NCI-H187 treated with DMSO at 0.1 percent for 48 hours (cell line): ENCODE measurements at regions not wholly inside any gene's neighbourhood (a gene's known extent, or its start where the extent isn't known, plus 50 kb on each side); places are given as distances from the start of the nearest gene placed in this dataset.
"Not testable (repeated sequence)": the region's sequence is repeated elsewhere in the genome, so short reads cannot be mapped to it uniquely, and the experiment has no call there.

ENCODE experiments used
- DNase-seq: peaks from one replicate; lab custom pipeline; 2025; lab: John Stamatoyannopoulos, UW

DNA sequence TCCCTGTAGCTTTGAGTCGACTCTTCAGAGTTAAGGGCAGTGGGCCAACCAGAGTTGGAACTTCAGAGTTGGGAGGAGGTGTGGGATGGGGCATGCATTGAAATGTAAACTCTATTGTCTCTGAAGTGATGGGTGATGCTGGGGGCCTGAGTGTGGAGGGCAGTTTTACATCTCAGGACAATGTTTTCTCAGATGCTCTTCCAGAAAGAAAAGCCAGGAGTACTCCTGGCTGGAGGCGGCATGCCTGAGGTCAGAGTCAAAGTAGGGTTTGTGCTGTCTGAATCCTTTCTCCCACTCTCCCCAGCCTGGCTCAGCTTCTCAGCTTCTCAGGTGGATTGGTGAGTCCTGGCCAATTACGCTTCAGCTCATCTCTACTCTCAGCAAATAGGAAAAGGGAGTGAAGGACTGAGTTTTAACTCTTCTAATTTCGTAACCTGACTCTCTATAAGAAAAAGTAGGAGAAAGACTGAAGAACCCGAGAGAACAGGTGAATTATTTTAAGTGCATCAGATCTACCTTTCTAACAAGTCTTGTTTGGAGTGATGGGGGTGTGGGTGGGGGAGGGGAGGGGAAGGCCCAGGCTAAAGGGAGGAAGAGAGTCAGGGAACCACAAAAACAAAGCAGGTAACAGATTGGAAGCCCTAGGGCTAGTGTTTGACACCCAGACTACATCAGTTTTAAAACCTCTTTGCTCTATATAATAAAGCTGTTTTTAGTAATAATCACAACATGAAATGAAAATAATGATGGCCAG, 107.5 kb upstream of the PELI1 start:
- no peak for DNase-seq

DNA sequence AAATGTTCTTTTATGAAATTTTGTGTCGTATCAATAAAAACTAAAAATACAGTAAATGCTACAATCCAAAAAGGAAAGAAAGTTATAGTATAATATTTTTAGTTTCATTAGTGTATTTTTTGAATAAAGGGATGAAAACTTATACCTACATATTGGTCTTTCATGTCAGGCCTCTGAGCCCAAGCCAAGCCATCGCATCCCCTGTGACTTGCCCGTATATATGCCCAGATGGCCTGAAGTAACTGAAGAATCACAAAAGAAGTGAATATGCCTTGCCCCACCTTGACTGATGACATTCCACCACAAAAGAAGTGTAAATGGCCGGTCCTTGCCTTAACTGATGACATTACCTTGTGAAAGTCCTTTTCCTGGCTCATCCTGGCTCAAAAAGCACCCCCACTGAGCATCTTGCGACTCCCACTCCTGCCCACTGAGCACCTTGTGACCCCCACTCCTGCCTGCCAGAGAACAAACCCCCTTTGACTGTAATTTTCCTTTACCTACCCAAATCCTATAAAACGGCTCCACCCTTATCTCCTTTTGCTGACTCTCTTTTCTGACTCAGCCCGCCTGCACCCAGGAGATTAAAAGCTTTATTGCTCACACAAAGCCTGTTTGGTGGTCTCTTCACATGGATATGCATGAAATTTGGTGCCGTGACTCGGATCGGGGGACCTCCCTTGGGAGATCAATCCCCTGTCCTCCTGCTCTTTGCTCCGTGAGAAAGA, 108.2 kb upstream of the PELI1 start:
- DNase-seq: not testable (repeated sequence)

DNA sequence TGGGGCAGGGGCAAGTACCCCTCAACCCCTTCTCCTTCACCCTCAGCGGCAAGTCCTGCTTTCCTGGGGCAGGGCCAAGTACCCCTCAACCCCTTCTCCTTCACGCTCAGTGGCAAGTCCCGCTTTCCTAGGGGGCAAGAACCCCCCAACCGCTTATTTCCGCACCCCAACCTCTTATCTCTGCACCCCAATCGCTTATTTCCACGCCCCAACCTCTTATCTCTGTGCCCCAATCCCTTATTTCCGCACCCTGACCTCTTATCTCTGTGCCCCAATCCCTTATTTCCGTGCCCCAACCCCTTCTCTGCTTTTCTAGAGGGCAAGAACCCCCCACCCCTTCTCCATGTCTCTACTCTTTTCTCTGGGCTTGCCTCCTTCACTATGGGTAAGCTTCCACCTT, 109.2 kb upstream of the PELI1 start:
- DNase-seq: not testable (repeated sequence)

DNA sequence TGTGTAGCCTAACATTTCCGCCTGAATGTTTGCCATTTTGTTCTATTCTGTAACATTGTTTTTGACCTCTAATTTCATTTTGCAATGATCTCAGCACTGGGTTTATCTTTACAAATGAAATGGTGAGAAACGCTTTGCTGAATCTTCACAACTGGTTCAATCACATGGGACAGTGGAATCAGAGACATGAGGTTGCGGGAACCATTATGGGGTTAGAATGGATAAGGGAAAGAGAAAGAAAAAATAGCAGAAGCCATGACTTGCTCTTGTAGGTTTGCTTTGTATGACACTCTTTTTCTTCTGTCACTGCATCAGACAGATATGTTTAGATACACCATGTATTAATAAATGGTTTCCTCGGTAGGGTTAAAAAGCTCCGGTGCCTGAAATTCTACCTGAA, 114.3 kb upstream of the PELI1 start:
- no peak for DNase-seq

DNA sequence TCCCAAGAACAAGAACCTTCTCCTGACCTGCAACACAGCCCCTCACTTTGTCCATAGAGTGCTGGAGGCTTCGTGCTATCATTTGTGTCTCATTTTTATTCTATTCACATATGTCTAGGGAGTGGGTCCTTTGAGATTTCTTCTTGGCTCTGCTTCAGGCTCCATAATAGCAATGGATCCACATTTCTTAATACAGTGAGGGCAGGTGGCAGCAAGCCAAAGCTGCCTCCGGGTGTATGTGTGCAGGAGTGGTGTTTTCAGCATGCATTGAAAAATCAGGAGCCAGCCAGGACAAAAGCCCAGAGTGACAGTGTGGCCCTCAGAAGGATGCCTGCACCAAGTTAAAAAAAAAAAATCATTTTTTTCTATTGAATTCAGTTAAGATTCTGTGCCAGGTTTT, 115.1 kb upstream of the PELI1 start:
- no peak for DNase-seq

DNA sequence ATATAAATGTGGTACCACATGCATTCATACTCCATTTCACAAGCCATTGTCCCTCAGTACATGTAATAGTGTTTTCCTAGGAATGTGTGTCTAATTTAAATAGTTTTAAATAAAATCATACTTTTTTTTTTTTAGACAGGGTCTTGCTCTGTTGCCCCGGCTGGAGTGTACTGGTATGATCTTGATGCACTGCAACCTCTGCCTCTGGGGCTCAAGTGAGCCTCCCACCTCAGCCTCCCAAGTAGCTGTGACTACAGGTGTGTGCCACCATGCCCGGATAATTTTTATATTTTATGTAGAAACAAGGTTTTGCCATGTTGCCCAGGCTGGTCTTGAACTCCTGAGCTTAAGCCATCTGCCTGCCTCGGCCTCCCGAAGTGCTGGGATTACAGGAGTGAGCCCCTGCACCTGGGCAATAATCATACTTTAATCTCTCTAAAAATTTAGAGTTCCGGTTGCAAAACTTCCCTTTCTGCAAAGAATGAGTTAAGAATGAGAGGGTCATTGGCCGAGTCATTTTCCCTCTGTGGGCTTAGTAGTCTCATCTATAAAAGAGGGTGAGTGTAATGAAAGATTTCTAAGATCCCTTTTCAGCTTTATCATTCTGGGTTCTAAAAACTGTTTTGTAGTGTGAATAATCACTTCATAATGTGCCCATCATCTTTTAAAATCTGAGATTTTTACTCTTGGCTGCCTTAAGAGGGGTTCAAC, 116.0 kb upstream of the PELI1 start:
- DNase-seq: no peak

DNA sequence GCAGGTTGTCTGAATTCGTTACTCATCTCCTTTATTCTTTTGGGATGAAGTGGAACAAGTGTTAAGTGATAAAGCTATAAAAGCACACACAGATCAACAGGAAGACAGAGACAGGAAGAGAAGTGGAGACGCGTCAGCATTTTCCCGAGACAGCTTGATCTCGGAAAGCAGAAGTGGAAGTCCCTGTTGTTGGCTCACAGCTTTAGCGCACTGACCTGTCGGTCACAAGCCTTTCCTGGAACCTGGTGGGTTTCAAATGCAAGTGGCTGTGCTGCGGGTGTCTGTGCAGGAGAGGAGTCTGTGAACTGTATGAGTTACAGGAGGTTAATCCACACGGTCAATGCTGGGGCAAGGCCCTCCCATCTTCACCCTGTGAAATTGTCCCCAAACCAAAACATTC, 116.6 kb upstream of the PELI1 start:
- no peak for DNase-seq

DNA sequence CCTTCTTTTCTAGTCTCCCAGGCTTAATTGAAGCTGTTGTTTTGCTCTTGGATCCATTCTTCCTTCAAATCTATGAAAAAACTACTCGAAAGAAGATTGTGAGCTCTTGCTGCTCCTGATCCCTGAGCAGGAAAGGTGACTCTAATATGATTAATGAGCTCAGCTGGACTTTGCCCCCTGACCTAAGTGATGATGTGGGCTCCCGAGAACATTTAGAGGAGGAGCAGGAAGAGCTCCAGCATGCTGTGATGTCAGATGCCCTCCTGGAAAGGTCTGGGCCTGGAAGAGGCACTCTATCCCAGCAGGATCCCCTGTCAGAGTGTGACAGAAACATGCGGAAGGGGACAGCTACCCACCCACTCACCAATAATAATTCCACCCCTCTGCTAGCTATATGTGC, 117.9 kb upstream of the PELI1 start:
- no peak for DNase-seq

DNA sequence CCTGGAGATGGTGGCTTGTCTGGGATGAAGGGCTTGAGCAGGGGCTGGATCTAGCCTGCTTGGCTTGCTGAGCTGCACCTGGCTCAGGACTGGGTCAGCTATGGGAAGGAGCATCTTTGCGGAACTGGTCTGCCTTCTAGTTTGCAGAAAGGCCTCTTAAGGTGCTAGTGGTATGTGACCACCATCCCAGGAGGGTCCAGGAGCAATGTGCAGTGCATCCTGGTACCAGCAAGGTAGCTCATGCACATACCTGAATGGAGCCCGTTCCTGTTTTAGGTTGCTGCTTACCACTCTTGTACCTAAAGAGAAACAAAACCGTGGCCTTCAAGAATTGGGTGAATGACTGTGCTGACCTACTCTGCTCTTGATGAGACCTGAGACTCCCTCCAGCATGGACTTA, 118.6 kb upstream of the PELI1 start:
- DNase-seq: no peak

DNA sequence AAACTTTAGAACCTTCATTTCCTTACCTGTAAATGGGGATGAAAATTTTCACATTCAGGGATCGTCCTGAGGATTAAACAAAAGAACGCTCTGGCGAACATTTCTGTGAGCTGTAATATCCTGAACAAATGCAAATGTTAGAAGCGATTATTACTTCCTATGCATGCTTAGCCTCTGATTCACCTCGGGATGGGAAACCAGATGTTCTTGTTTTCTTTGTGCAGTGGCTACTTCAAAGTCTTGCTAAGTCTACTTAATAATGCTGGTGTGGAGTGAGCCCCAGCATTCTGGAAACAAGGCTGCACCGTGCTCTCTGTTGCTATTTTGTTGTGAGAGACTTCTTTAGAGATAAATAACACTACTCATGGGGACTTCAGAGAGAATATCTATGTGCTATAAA, 119.1 kb upstream of the PELI1 start:
- DNase-seq: no peak

DNA sequence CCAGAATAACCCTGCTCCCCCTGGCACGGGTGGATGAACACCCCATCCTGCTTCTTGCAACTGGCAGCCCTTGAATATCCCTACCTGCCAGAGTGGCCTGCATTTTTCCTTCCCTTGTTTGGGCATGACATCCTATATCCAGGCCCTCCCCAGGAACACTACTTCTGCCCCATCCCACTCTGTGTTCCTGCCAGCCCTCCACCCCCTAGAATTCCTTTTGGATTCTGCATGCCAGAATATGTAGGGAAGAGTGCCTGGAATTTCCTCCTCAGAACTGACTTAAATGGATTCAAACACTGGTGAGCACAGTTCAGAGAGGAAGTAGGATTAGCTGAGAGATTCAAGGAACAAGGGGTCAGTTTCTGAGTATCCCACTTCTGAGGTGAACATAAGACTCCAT, 123.5 kb upstream of the PELI1 start:
- DNase-seq: no peak

DNA sequence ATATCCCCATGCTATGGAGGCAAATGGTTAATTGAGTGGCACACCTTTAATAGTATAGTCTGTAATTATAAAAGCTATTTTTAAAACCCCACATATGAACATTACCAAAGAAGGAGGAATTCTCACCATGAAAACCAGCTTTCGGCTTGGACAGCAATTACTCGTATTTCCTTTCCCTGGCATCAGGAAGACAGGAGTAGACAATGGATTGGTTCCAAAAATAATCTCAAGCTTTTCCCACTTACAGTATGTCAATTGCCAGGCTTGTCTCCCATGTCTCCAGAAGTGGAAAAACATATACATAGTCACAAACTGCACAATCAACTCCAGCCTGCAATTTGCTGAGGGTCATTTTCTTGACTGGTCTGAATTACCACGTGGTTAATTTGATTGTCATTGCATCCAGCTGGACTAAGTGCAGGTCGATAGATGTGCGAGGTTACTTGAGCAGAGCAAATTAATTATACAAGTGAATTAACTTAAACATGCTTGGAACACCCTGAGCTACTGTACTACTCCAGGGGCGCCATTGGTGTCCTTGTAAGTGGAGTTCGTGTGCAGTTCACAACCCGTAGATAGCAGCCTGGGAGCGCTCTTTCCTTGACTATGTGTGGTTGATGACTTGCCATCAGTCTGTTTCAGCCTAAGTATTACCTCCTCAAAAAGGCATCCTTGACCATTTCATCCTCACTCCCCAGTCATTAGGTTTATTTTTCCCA, 124.3 kb upstream of the PELI1 start:
- no peak for DNase-seq

DNA sequence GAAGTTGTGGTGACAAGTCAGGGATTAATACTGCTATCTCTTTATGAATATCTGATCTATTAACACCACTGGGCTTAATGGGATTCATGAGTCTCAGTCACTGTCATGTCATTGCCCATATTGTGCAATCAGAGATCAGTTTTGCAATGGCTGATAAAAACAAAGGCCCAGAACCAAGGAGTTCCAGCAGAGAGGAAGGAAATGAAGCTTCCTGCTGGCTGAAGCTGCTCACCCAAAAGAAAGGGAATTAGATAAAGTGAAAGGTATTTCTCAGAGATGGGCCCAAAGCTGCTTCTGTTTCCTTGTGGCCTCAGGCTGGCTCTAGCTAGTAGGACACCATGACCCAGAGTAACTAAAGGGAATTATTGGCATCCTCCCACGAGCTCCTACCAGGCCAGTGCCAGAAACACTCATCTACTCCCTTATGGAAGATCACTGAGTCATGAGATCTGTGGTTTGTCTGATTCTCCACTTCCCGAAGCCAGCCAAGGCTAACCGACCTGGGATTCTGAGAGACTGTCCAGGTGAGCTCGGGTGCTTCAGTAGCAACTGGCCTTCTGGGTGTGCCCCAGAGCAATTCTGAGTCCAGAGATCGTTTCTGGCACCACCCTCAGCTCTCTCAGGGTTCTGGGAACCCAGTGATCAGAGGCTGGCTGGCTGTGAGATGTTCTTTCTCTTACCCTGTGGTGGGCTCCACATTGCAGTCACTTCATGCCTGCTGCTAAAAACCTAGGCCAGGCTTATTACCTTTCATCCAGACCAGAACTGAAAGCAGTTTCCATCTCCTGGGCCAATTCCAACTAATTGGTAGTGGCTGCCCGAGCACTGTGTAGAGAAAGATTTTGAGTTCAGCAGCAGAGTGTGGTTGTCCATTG, 129.5 kb upstream of the PELI1 start:
- no peak for DNase-seq

DNA sequence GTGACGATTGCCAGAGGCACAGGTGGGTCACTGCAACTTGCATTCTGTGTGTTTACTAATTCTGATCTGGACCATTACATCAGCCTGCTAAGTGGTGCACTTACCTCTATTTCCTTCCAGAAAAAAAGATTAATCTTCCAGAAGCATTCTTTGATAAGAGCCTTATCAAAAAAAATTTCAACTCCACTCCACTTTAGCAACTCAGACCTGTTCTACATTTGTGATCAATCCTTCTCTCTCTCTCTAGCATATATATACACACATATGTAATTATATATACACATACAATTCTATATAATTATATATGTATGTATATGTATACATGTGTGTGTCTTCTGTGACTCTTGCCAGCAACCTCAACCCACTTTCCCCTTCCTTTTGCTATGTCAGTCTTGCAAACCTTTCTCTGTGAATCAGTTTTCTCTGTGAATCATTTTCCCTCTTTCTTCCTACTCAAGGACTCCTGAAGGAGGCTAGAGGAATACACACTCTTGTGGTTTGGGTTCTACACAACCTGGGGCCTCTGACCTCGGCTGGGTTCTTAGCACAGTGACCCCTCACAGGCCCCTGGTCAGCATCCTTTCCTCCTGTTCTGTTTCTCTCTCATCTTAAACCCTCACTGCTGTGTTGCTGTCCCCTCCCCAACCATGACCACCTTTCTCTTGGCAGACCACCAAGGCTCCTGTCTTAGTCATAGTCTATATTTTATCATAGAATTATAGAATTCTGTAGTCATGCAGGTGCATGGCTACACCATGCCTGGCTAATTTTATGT, 130.4 kb upstream of the PELI1 start:
- DNase-seq: no peak

DNA sequence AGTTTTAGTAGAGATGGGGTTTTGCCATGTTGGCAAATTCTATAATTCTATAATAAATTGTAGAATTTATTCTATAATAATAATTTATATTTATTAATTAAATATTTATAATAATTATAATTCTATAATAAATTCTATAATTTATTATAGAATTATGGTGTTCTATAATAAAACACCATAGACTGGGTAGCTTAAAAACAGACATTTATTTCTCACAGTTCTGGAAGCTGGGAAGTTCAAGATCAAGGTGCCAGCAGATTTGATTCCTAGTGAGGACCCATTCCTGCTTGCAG, 130.9 kb upstream of the PELI1 start:
- DNase-seq: no peak

DNA sequence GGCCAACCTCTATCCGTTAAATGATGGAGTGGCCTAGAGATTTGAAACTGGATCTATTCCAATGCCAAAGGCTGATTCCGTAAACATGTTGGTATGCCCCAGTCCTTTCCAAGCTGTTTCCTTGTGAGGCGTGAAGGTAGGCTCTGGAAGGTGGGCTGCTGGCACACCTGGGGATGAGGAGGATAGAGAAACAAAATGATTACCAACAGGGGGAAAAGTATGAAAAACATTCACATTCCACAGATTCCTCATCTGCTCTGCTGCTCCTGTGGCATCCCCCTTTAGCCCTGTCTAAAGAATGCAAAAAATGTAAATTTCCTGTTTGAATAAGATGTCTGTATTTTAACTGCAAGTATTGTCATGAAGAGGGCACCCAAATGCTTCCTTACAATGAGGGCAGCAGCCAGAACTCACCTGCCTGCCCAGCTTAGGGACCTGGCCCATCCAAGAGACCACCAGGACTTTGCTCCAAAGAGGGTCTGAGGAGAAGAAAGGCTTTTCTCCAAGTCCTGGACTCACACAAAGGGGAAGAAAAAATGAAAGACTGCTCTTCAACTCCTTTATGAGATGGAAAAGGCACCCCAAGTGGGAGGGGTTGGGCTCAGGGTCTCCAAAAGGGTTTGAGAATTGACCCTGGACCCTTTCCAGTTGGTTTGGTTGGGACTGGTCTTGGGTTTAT, 132.3 kb upstream of the PELI1 start:
- DNase-seq: no peak

DNA sequence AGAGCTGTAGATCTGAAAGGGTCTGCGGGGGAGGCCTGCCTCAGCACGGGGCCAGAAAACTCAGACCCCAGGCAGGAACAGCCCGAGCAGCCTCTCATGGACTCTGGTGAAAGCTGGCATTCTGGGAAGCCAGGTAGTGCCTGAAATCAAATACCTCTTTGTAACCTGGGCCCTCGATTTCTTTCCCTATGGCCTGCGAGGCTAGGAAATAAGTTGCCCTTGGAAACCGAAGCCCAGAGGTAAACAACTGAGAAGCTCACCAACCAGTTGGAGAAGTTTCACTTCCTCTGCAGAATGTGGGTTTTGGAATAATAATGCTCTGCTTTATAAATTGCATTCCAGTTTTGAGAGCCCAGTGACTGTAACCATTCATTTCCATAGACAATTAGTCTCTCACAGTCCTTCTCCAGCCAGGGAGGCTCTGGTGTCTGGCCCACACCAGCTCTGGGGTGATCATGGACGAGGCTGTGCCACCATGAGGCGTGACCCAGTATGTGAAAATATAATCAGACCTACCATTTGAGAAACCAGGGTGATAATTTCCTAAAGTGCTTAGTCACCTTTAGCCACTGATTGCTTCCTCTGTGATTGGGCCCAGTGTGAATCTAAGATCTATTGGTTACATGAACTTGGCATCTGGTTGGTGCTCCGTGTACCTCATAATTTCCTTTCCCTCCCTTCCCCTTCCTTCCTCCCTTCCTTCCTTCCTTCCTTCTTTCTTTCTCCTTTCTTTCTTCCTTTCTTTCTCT, 133.1 kb upstream of the PELI1 start:
- DNase-seq: no peak

DNA sequence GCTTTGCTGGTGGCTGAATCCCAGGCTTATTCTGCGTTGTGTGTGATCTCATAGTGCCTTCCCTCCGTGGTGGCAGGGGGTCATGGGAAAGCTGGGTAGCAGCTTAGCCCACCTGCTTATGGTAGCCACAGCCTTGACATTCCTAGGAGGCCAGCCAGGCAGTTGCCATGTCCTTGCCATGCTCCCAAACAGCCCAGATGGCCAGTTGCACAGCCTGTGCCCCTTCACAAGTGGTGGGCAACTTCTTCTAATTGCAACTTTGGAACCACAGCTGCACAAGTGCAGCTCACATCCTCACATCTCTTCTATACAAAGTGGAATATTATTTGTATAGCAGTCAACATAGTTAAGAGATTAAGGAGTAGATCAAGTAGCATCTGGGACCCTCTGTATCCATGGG, 136.6 kb upstream of the PELI1 start:
- DNase-seq: not testable (repeated sequence)

DNA sequence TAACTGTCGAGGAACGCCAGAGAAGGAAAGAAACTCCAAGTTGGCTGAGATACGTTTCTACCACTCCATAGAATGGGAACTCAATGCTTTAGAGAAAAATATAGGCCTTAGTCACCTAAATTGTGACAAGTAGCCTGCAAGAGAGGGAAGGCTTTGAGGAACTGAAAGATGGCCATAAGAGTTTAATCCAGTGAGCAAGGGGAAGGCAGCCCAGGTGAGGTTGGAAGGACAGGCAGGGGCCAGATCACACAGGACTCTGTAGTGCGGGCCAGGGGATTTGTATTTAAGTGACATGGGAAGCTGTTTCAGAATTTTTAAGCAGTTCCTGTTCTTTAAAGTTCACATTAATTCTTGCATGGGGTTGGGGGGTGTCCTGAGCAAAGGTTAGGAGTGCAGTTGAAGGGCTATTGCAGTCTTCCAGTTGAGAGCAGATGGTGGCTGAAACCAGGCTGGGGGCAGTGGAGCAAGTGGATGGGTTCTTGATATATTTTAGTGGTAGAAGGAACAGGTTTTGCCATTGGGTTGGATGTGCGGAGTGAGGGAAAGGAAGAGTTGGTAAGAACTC, 138.9 kb upstream of the PELI1 start:
- no peak for DNase-seq
